NCI-H2196 treated with DMSO at 0.1 percent for 48 hours (cell line): ENCODE measurements at regions not wholly inside any gene's neighbourhood (a gene's known extent, or its start where the extent isn't known, plus 50 kb on each side); places are given as distances from the start of the nearest gene placed in this dataset.

ENCODE experiments used
- DNase-seq: peaks from one replicate; lab custom pipeline; 2025; ENCODE audit not compliant: unreplicated experiment; lab: John Stamatoyannopoulos, UW

DNA sequence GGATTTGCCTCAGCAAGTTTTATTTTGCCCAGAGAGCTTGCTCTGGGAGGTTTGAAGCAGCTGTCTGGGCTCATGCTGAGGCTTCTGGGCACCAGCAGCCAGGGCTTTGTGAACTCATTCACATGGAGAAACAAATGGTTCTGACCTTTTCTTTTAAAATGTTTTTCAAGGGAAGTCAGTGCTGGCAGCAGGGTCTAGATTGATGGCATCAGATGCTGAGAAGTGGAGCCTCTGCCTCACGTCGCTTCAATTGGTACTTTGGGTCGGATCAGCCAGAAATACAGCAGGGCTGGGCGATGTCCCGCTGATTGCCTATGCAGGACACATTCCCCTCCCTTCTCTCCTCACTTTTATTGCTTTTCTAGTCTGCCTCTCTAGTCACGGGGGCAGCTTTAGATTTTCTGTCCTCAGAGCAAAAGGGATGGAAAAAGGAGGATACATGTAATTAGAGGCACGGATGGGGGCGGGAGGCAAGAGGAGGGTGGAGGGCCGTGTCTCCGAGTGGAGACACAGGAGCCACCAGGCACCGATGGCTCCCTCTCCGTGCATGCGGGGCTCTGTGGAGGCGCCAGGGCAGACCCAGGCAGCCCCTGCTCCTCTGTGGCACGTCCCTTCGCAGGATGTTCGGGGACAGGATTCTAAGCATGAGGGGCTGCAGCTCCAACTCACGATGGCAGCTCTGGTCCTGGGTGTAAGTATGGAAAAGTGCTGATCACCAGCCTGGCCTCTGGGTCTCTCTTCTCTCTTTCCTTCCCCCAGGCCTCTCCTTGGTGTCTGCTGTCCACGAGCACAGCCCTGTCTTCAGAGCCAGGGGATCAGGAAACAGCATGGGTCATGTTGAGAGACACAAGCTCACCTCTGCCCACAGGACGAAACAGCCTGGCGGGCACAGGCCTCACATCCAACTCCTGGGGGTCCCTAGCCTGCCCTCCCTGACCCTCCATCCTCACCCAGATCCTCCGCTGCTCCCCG, 116.1 kb downstream of the FAM43A start:
- no peak for DNase-seq

- no peak for DNase-seq
Observed at GRCh38 chr3:194804796-194805195, 119.1 kb downstream of the FAM43A start.

- DNase-seq: no peak
Observed at GRCh38 chr3:194805546-194805945, 119.9 kb downstream of the FAM43A start.

GRCh38 chr3:194806991-194807630, 121.4 kb downstream of the FAM43A start:
- DNase-seq: no peak

DNA sequence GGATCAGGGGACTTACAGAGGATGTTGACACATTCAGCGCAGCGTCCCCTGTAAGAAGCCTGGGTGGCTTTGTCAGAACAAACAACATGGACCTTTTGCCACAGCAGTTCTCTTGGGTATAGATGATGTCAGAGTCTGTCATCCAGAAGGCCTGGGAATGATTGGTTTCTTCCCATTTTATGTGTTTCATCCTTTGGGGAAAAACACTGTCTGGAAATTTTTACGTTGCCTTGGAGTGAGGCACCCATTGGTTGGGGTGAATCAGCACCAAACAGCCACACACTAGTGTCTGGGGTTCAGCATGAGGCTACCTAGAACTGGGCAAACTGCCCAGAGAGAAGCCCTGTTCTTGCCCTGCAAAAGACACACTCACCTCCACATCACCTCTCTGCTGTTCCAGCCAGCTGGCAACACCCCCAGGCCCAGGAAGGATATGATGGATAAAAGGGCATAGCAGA, 123.0 kb downstream of the FAM43A start:
- no peak for DNase-seq

DNA sequence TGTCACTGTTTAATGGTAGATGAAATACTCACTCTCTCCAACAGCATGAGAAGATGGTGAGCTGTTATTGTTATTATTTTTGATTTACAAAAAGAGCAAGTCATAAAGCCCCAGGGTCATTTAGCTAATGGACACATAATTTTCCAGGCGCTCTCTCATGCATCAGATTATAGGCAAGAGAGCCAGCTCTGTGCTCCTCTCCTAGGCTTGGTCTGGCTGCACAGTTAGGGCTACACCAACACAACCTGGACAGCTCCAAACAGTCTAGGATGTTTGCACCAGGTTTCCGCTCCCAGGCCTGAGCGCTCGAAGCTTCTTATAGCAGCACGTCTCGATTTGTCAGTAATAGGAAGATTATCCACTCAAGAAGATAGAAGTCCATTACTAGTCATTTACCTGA, 123.7 kb downstream of the FAM43A start:
- no peak for DNase-seq

DNA sequence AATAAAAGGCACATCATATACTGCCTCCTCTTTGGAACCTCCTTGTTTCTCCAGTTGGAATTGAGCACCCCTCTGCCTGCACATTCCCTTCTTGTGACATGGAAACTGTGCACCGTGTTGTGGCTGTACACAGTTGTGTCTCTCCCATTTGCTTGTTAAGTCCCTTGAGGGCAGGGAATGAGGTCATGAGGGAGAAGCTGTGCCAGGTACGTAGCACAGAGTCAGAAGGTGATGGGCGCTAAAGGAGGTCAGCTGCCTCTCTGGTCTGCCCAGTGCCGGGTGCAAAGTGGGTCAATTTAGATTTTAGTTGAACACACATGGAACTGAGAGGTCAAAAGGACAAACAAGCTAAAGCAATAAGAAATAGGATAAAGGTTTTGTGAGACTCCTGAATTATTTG, 124.4 kb downstream of the FAM43A start:
- no peak for DNase-seq

- no peak for DNase-seq
Observed at GRCh38 chr3:194811118-194811517, 125.4 kb downstream of the FAM43A start.

- DNase-seq: no peak
Observed at GRCh38 chr3:194812176-194812575, 126.5 kb downstream of the FAM43A start.

- DNase-seq: no peak
Observed at GRCh38 chr3:194814878-194815357, 129.2 kb downstream of the FAM43A start.

DNA sequence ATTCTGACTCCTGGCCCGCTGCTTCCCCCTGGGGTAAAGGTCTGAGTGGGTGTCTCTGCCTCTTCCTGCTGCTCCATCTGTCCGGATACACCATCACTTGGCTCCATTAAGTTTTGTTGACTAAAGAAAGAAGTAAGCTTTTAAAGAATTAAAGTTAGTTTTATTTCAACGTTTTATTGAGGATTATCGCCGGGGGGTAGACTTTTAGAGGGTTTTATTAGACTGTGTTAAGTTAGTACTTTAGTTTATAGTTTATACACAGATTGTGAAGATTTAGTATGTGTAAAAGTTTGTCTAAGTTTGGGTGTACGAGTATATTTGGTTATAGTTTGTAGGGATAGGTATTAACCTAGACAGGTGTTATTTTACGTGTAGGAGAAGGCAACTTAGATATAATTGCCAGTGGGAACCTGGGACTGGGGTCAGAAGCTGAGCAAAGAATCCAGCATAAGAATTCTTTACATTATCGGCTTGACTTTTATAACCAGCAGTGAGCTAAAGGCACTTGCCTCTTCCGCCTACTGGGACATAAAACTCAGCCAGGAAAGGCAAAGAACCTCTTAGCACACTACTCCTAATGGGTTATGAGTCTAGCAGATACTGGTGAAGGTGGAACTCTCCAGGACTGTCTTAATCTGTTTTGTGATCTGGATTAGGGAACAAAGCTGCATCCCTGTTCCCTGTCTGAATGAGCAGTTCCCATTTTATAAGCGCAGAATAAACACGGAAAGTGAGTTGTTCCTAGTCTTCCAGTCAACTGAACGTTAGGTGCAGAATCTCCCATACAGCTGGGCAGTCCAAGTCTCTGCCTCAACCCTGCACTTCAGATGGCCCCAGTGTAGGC, 131.3 kb downstream of the FAM43A start:
- DNase-seq: no peak

DNA sequence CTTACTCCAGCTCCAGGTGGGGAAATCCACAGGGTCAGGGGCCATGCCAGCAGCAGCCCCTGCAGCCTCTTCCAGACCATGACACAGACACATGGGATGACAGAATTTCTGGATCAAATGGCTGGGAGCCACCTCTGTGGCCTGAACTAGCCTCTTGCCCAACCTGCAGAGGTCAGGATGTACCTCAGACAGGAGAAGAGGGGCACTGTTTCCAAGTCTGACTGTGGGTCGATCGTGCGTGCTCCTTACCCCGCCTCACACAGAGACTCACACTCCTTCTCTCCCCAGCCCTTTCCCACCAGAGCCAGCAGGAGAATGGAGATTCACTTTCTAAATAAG, 131.9 kb downstream of the FAM43A start:
- no peak for DNase-seq

DNA sequence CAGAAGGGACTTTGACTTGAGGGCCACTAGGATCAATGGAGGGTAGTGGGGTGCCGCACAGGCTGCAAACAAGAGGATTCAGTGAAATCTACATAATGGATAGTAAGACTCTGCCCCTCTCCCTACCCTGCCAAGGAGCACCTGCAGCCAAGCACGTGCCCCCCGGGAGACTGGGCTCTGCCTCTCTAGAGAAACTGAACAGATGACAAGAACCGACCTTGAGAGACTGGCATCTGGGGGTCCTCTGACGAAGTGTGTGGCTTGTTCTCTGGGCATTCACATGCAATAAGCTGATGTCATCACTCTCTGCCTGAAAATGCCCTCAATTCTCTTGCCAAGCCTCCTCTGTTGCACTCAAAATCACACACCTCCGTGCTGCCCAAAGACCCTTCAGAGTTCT, 132.3 kb downstream of the FAM43A start:
- DNase-seq: no peak

DNA sequence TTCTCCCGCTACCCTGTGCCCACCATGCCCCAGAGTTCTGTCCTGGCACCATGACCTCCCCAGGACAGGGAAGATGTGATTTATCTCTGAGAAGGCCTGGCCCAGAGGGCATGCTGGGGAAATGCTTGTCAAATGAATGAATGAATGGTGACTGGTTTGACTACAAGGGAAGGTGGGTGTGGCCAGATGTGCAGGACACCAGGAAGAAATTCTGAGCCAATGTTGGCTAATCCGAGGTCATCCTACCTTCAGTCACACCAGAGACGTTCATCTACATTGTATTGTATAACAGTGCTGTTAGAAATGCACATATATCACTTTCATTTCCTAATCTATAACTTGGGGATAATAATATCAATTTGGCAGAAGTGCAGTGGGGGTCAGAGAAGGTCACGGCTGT, 138.4 kb downstream of the FAM43A start:
- no peak for DNase-seq

- DNase-seq: no peak
Observed at GRCh38 chr3:194824701-194825111, 139.0 kb downstream of the FAM43A start.

GRCh38 chr3:194826594-194826993, 140.9 kb downstream of the FAM43A start:
- no peak for DNase-seq

DNA sequence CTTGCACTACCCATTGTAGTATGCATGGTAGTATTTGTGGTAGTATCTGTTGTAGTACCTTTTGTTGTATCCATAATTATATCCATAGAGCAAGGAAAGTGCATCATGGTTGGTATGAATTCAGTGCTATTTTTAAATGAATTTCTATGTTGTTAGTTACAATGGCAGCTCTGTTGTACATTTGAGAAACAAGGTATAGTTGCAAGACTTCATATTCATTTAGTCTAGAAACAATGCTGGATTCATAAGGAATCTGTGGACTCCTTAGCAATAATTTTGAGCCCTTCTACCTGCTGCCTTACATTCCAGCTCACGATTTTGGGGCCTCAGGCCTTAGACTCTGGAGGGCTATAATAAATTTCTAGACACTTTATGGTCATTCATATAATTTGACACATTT, 141.8 kb downstream of the FAM43A start:
- no peak for DNase-seq

GRCh38 chr3:194828116-194828515, 142.4 kb downstream of the FAM43A start:
- DNase-seq: no peak

GRCh38 chr3:194828926-194829325, 143.2 kb downstream of the FAM43A start:
- no peak for DNase-seq

GRCh38 chr3:194830401-194830800, 144.7 kb downstream of the FAM43A start:
- no peak for DNase-seq

DNA sequence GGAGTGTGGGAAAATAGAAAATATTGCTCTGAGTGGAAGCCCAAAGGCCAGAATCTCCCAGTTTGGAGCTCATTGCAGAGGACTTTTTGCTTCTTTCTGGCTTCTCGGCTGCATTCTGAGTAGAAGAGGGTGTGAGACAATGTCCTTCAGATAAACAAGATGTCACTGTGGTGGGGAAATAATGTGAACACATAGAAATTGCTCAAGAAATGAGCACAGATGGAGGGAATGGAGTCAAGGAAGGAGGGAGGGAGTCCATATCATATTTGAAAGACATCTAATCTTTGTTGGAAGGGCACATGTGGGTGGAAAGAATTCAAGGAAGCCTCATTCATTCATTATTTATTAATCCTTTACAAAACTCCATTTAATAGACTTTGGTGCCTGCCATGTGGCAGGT, 145.3 kb downstream of the FAM43A start:
- DNase-seq: no peak
